GM12878 (cell line): ENCODE measurements at regions not wholly inside any gene's neighbourhood (a gene's known extent, or its start where the extent isn't known, plus 50 kb on each side); places are given as distances from the start of the nearest gene placed in this dataset.

ENCODE experiments used
- ATAC-seq: fragments of 200-7000 bp; cut with Tn5 transposase; 3 replicates; pipeline ENCODE4 v1.9.1; 2020; ENCODE audit warnings: mild to moderate bottlenecking, moderate library complexity
- BruUV-seq: library from RNA; stranded (reverse); fragments of 400-500 nt; replicated peaks from 2 replicates; lab custom pipeline; 2021; lab: Mats Ljungman, UMichigan
- CTCF ChIA-PET: fragments of 300-600 bp; sonication (Branson Sonifier 250); formaldehyde crosslinking; extraction: SDS; loops from one replicate; lab custom pipeline; 2021; ENCODE audit warnings: inconsistent platforms; lab: Yijun Ruan, JAX
- POLR2A ChIA-PET: fragments of 350-600 bp; formaldehyde crosslinking; extraction: SDS; loops from one replicate; lab custom pipeline; 2021; ENCODE audit warnings: inconsistent platforms; lab: Charles Lee
- RAD21 ChIA-PET: fragments of 300-600 bp; sonication (Branson Sonifier 250); formaldehyde crosslinking; loops from one replicate; lab custom pipeline; 2023; ENCODE audit warnings: antibody characterized with exemption; ENCODE audit not compliant: unreplicated experiment; lab: Charles Lee
- SMC1A ChIA-PET: fragments of 300-600 bp; sonication (Branson Sonifier 250); formaldehyde crosslinking; loops from one replicate; lab custom pipeline; 2023; ENCODE audit not compliant: unreplicated experiment, uncharacterized antibody; lab: Charles Lee
- DNase-seq: peaks from one replicate; pipeline ENCODE4 v3.0.0-alpha.2; 2011; ENCODE audit warnings: low read depth, low spot score
- FAIRE-seq: peaks from 3 replicates; lab custom pipeline; 2011; peaks lifted over from hg19 to GRCh38; lab: Jason Lieb, UNC
- H2AFZ ChIP-seq: 2 replicates; pipeline ENCODE4 v1.6.0; 2011; ENCODE audit warnings: low read depth, low read length, control low read depth; ENCODE audit not compliant: control insufficient read depth
- H3K27ac ChIP-seq: 2 replicates; pipeline ENCODE4 v1.5.1; 2011; ENCODE audit warnings: control low read depth; ENCODE audit not compliant: control insufficient read depth, insufficient read depth
- H3K27me3 ChIP-seq, 2 experiments: replicated peaks in 1 of 2; 2 replicates each; pipeline versions ENCODE4 v1.6.0 to v1.6.1; 2011; ENCODE audit warnings: low read length in 1 of 2; ENCODE audit not compliant: control insufficient read depth in 2 of 2, insufficient read depth in 2 of 2
- H3K36me3 ChIP-seq, 2 experiments: 2 replicates each; pipeline ENCODE4 v1.5.1; 2011; ENCODE audit warnings: low read length in 1 of 2; ENCODE audit not compliant: control insufficient read depth in 2 of 2, insufficient read depth in 2 of 2
- H3K4me1 ChIP-seq: 2 replicates; pipeline ENCODE4 v1.6.1; 2011; ENCODE audit warnings: mild to moderate bottlenecking, low read length, moderate library complexity, mixed read lengths; ENCODE audit not compliant: control insufficient read depth, insufficient read depth
- H3K4me2 ChIP-seq: 2 replicates; pipeline ENCODE4 v1.6.0; 2011; ENCODE audit warnings: control low read depth; ENCODE audit not compliant: control insufficient read depth, insufficient read depth
- H3K4me3 ChIP-seq: fragments of 200-600 bp; sonication (generic); 2 replicates; pipeline ENCODE4 v1.5.1; 2016
- H3K79me2 ChIP-seq: 2 replicates; pipeline ENCODE4 v1.6.0; 2011; ENCODE audit warnings: low read length; ENCODE audit not compliant: control insufficient read depth, insufficient read depth
- H3K9ac ChIP-seq: 2 replicates; pipeline ENCODE4 v1.8.0; 2011; ENCODE audit warnings: low read length, control low read depth, mixed read lengths; ENCODE audit not compliant: control insufficient read depth, insufficient read depth
- H3K9me3 ChIP-seq: replicated peaks from 3 replicates; pipeline ENCODE4 v1.5.1; 2011; ENCODE audit warnings: mild to moderate bottlenecking, low read length; ENCODE audit not compliant: control insufficient read depth, insufficient read depth
- H4K20me1 ChIP-seq: 2 replicates; pipeline ENCODE4 v1.6.0; 2011; ENCODE audit not compliant: control insufficient read depth, insufficient read depth
- CBX3 ChIP-seq: fragments of 200-600 bp; sonication (generic); IDR thresholded peaks from 2 replicates; pipeline ENCODE4 v1.6.1; 2016; ENCODE audit warnings: low read depth, borderline replicate concordance
- EED ChIP-seq: sonication (generic); IDR thresholded peaks from 2 replicates; pipeline ENCODE4 v1.6.1; 2016; ENCODE audit warnings: antibody characterized with exemption, low read depth
- KAT2A ChIP-seq: conservative IDR thresholded peaks from 2 replicates; pipeline ENCODE4 v1.6.1; 2011; ENCODE audit warnings: low read depth, low read length; ENCODE audit not compliant: control insufficient read depth
- MYC ChIP-seq: IDR thresholded peaks from 2 replicates; pipeline ENCODE4 v1.6.1; 2011; ENCODE audit warnings: mild to moderate bottlenecking, low read length, moderate library complexity, inconsistent platforms; ENCODE audit not compliant: insufficient read depth, insufficient replicate concordance, insufficient read length, severe bottlenecking
- NBN ChIP-seq: fragments of 450-650 bp; IDR thresholded peaks from 2 replicates; pipeline ENCODE4 v1.6.1; 2016
- RAD21 ChIP-seq: IDR thresholded peaks from 2 replicates; pipeline ENCODE4 v1.6.1; 2011; ENCODE audit warnings: mild to moderate bottlenecking, low read depth, low read length, moderate library complexity; ENCODE audit not compliant: insufficient read depth
- RB1 ChIP-seq: fragments of 450-650 bp; formaldehyde crosslinking; IDR thresholded peaks from 2 replicates; pipeline ENCODE4 v1.6.1; 2017; ENCODE audit warnings: mild to moderate bottlenecking, borderline replicate concordance
- WGBS: methylation state at CpG from one replicate; pipeline ENCODE4 v1.1.6; 2016; ENCODE audit warnings: low lambda C conversion rate; ENCODE audit not compliant: insufficient replicate concordance, insufficient coverage; ENCODE audit errors: missing lambda C conversion rate; 5-methylcytosine and 5-hydroxymethylcytosine counted together
- in situ Hi-C: fragments of 300-500 bp; cut with MboI; formaldehyde crosslinking; loops from 9 replicates; pipeline ENCODE4 v1.14.3; 2018; ENCODE audit warnings: mixed read lengths
- intact Hi-C: fragments of 100-400 bp; cut with micrococcal nuclease; formaldehyde crosslinking; loops from one replicate; pipeline ENCODE4 v1.14.2; 2022; ENCODE audit not compliant: unreplicated experiment
- TF ChIP-seq, protein P1 (sequence below): IDR thresholded peaks from 2 replicates; pipeline ENCODE4 v1.6.1; 2012; ENCODE audit warnings: low read depth, low read length, improper control_type of control experiment
- TF ChIP-seq, protein P2 (sequence below): IDR thresholded peaks from 2 replicates; pipeline ENCODE4 v1.6.1; 2011; ENCODE audit warnings: borderline replicate concordance, low read depth, mild to moderate bottlenecking, moderate library complexity, low read length; ENCODE audit not compliant: insufficient read depth, poor library complexity, severe bottlenecking

DNA sequence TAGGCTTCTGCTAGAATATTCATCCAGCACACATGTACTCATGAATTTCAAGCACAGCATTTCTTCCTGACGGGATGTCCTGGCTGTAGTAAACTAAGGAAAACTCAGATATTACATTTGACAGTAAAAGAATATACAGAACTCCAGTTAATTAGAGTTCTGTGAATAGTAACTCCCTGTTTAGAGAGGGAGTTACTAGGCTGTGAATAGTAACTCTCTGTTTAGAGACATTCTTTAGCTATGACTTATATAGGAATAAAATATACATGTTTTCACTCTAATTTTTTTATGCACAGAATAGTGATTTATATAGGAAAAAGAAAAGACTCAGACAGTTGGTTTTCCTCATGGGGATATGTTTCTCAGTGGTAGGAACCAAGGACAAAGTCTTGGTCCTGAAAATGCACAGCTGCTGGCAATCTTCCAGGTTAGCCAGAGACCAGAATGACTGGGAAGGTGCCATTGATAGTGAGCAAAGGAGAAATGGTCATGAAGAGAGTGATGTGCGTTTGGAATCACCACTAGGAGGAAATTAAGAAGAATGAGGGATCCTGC, 480.7 kb upstream of the THBS1 start (continued):
- TF ChIP-seq, protein P1, sequence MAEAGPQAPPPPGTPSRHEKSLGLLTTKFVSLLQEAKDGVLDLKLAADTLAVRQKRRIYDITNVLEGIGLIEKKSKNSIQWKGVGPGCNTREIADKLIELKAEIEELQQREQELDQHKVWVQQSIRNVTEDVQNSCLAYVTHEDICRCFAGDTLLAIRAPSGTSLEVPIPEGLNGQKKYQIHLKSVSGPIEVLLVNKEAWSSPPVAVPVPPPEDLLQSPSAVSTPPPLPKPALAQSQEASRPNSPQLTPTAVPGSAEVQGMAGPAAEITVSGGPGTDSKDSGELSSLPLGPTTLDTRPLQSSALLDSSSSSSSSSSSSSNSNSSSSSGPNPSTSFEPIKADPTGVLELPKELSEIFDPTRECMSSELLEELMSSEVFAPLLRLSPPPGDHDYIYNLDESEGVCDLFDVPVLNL: no peak
- TF ChIP-seq RB1 (no peak), MYC (no peak), EED (no peak), RAD21 (no peak)
- TF ChIP-seq, protein P2, sequence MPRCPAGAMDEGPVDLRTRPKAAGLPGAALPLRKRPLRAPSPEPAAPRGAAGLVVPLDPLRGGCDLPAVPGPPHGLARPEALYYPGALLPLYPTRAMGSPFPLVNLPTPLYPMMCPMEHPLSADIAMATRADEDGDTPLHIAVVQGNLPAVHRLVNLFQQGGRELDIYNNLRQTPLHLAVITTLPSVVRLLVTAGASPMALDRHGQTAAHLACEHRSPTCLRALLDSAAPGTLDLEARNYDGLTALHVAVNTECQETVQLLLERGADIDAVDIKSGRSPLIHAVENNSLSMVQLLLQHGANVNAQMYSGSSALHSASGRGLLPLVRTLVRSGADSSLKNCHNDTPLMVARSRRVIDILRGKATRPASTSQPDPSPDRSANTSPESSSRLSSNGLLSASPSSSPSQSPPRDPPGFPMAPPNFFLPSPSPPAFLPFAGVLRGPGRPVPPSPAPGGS: no peak

- Histone ChIP-seq H3K9me3 (no peaks in the 10 kb centered on the region), H3K27ac (no peak overlapping the region), H2AFZ (no peak overlapping the region), H3K79me2 (no peaks in the 10 kb centered on the region), H3K4me3 (no peak overlapping the region), H3K27me3 (no peaks in the 10 kb centered on the region), H3K4me1 (no peaks in the 10 kb centered on the region), H4K20me1 (no peaks in the 10 kb centered on the region), H3K36me3 (no peaks in the 10 kb centered on the region), H3K9ac (no peak overlapping the region), H3K4me2 (no peak overlapping the region)
- ChIA-PET CTCF (no interaction called here), SMC1A (no interaction called here), POLR2A (no interaction called here), RAD21 (no interaction called here)
- in situ Hi-C loops: no loop called here
- no peak for FAIRE-seq
- TF ChIP-seq NBN (no peak), KAT2A (no peak), CBX3 (no peak)
- BruUV-seq: no TSS peak
- 100% methylated on average over 1 of the region's 1 CpG for WGBS
- DNase-seq: no peak
- no peak for ATAC-seq
- intact Hi-C loops: no loop called here
Measured at GRCh38 chr15:39102431-39102830, 478.4 kb upstream of the THBS1 start.
